C4-2B (cell line): ENCODE measurements at regions not wholly inside any gene's neighbourhood (a gene's known extent, or its start where the extent isn't known, plus 50 kb on each side); places are given as distances from the start of the nearest gene placed in this dataset.
"Not testable (repeated sequence)": the region's sequence is repeated elsewhere in the genome, so short reads cannot be mapped to it uniquely, and the experiment has no call there.

Experiments used
- H3K27ac ChIP-seq: fragments of 450-650 bp; 2 replicates; pipeline ENCODE4 v1.5.1; 2017
- CTCF ChIP-seq: fragments of 450-650 bp; conservative IDR thresholded peaks from 2 replicates; pipeline ENCODE4 v1.5.1; 2017; ENCODE audit warnings: mild to moderate bottlenecking
- ZFX ChIP-seq: fragments of 450-650 bp; IDR thresholded peaks from 2 replicates; pipeline ENCODE4 v1.6.1; 2017

GRCh38 chr7:97234494-97234893 lies 117.0 kb downstream of the SDHAF3 start:
- not testable (repeated sequence) for H3K27ac ChIP-seq

GRCh38 chr7:97246317-97246716 lies 128.8 kb downstream of the SDHAF3 start:
- TF ChIP-seq CTCF (no peak), ZFX (no peak)
- no peak overlapping the region for H3K27ac ChIP-seq

- H3K27ac ChIP-seq: not testable (repeated sequence)
These were observed 140.7 kb downstream of the SDHAF3 start for GRCh38 chr7:97258187-97258586.

GRCh38 chr7:97269741-97270140 lies 152.2 kb downstream of the SDHAF3 start:
- H3K27ac ChIP-seq: no peak overlapping the region

GRCh38 chr7:97270280-97270679 lies 152.8 kb downstream of the SDHAF3 start:
- TF ChIP-seq ZFX (no peak), CTCF (no peak)

More at GRCh38 chr7:97269741-97270140, 152.2 kb downstream of the SDHAF3 start:
- TF ChIP-seq CTCF: no peak

GRCh38 chr7:97271619-97272018 lies 154.1 kb downstream of the SDHAF3 start:
- H3K27ac ChIP-seq: no peak overlapping the region
- TF ChIP-seq CTCF (no peak), ZFX (no peak)

More at GRCh38 chr7:97270280-97270679, 152.8 kb downstream of the SDHAF3 start:
- no peak overlapping the region for H3K27ac ChIP-seq

- TF ChIP-seq CTCF: no peak
- TF ChIP-seq ZFX: no peak
These were observed 154.9 kb downstream of the SDHAF3 start for GRCh38 chr7:97272237-97272975.

GRCh38 chr7:97275475-97275874 lies 158.0 kb downstream of the SDHAF3 start:
- no peak for TF ChIP-seq ZFX
- TF ChIP-seq CTCF: no peak
- H3K27ac ChIP-seq: no peak overlapping the region

More at GRCh38 chr7:97272237-97272975, 154.9 kb downstream of the SDHAF3 start:
- no peak overlapping the region for H3K27ac ChIP-seq
